ENCODE measurements at regions not wholly inside any gene's neighbourhood (a gene's known extent, or its start where the extent isn't known, plus 50 kb on each side); places are given as distances from the start of the nearest gene placed in this dataset.

- TF ChIP-seq, protein P1, sequence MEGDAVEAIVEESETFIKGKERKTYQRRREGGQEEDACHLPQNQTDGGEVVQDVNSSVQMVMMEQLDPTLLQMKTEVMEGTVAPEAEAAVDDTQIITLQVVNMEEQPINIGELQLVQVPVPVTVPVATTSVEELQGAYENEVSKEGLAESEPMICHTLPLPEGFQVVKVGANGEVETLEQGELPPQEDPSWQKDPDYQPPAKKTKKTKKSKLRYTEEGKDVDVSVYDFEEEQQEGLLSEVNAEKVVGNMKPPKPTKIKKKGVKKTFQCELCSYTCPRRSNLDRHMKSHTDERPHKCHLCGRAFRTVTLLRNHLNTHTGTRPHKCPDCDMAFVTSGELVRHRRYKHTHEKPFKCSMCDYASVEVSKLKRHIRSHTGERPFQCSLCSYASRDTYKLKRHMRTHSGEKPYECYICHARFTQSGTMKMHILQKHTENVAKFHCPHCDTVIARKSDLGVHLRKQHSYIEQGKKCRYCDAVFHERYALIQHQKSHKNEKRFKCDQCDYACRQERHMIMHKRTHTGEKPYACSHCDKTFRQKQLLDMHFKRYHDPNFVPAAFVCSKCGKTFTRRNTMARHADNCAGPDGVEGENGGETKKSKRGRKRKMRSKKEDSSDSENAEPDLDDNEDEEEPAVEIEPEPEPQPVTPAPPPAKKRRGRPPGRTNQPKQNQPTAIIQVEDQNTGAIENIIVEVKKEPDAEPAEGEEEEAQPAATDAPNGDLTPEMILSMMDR (IDR thresholded peaks at IDR 0.05; ENCODE audit: borderline replicate concordance) = no peak
- intact Hi-C loops (cut with micrococcal nuclease) = no loop called here
- Histone ChIP-seq H3K9me3 (replicated peaks) (peaks cover 25% of the 10 kb centered on the region), H3K4me3 (no peak overlapping the region), H3K27me3 (ENCODE audit: low read depth) (no peaks in the 10 kb centered on the region), H3K36me3 (no peaks in the 10 kb centered on the region), H3K4me1 (peaks cover 16% of the 10 kb centered on the region), H3K27ac (replicated peaks) (no peak overlapping the region)
- no peak for DNase-seq
Measured at GRCh38 chr18:34501553-34501952, 208.5 kb upstream of the DTNA start.

DNA sequence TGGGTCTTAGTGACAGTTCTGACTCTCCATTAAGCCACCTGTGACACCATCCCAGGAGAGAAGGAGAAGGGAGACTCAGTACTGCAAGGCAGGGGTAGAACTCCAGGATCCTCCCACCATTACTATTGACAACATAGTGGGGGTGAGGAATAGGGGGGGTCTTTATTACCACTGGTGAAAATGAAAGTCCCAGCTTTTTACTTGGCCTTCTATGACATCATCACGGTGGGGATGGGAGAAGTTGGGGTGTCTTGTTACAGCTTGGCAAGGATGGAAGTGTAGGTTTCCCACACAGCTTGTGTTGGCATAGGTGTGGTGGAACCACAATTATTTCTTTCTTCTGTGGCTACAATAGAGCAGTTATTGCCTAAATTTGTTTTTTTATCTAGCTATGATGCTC, 203.9 kb upstream of the DTNA start:
- DNase-seq = no peak
- H3K36me3 ChIP-seq = no peaks in the 10 kb centered on the region
- intact Hi-C loops (cut with micrococcal nuclease) = no loop called here

GRCh38 chr18:34509163-34509562, 200.9 kb upstream of the DTNA start:
- Histone ChIP-seq H3K4me3 (no peak overlapping the region), H3K27ac (replicated peaks) (peak overlapping the region; percentile 32)
- intact Hi-C loops (cut with micrococcal nuclease) = no loop called here

More for the DNA sequence above, 203.9 kb upstream of the DTNA start:
- Histone ChIP-seq H3K4me3 (no peak overlapping the region), H3K9me3 (replicated peaks) (peaks cover 14% of the 10 kb centered on the region), H3K27me3 (ENCODE audit: low read depth) (no peaks in the 10 kb centered on the region), H3K4me1 (peaks cover 38% of the 10 kb centered on the region), H3K27ac (replicated peaks) (no peak overlapping the region)
- TF ChIP-seq, protein P1 (IDR thresholded peaks at IDR 0.05; ENCODE audit: borderline replicate concordance) = no peak

GRCh38 chr18:34509879-34510586, 200.1 kb upstream of the DTNA start:
- Histone ChIP-seq H3K27ac (replicated peaks) (peak overlapping the region; percentile 32), H3K27me3 (ENCODE audit: low read depth) (no peaks in the 10 kb centered on the region), H3K9me3 (replicated peaks) (no peaks in the 10 kb centered on the region), H3K4me3 (no peak overlapping the region), H3K4me1 (peaks cover 50% of the 10 kb centered on the region), H3K36me3 (no peaks in the 10 kb centered on the region)
- intact Hi-C loops (cut with micrococcal nuclease) = no loop called here
- no peak for DNase-seq
- TF ChIP-seq, protein P1 (IDR thresholded peaks at IDR 0.05; ENCODE audit: borderline replicate concordance) = no peak

More at GRCh38 chr18:34509163-34509562, 200.9 kb upstream of the DTNA start:
- Histone ChIP-seq H3K36me3 (no peaks in the 10 kb centered on the region), H3K9me3 (replicated peaks) (no peaks in the 10 kb centered on the region), H3K4me1 (peaks cover 54% of the 10 kb centered on the region), H3K27me3 (ENCODE audit: low read depth) (no peaks in the 10 kb centered on the region)
- no peak for DNase-seq
- TF ChIP-seq, protein P1 (IDR thresholded peaks at IDR 0.05; ENCODE audit: borderline replicate concordance) = no peak

DNA sequence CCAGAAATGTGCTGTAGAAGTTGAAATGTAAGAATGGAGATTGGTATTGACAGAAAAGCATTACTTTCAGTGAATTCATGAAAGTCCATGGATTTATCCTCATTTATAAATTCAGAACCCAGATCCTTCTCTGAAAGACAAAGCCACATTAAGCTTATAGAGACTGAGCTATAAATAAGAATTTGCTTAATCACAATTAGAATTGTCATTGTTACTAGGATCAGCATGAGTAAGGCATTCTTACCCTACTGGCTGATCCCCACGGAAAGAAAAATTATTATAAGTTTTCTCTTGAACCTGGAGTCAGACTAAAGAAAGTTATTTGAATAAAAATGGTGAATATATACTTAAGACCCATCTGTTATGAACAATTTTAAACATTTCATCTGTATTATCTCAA, 199.2 kb upstream of the DTNA start:
- peak overlapping the region; percentile 32 for H3K27ac ChIP-seq (replicated peaks)
- intact Hi-C loops (cut with micrococcal nuclease) = no loop called here
- TF ChIP-seq, protein P1 (IDR thresholded peaks at IDR 0.05; ENCODE audit: borderline replicate concordance) = no peak
- H3K4me3 ChIP-seq = no peak overlapping the region
- no peaks in the 10 kb centered on the region for H3K36me3 ChIP-seq
- no peak for DNase-seq
- H3K4me1 ChIP-seq = peaks cover 46% of the 10 kb centered on the region
- H3K27me3 ChIP-seq (ENCODE audit: low read depth) = no peaks in the 10 kb centered on the region
- H3K9me3 ChIP-seq (replicated peaks) = peaks cover under 1% of the 10 kb centered on the region
